Endodermal cell (in vitro differentiated cells): ENCODE measurements at regions not wholly inside any gene's neighbourhood (a gene's known extent, or its start where the extent isn't known, plus 50 kb on each side); places are given as distances from the start of the nearest gene placed in this dataset.

ENCODE experiments used
- DNase-seq: peaks from one replicate; pipeline ENCODE4 v3.0.0-alpha.2; 2017
- H3K27ac ChIP-seq: 2 replicates; pipeline ENCODE4 v1.5.1; 2013; ENCODE audit warnings: mild to moderate bottlenecking, low read depth, low read length, moderate library complexity
- H3K27me3 ChIP-seq: 2 replicates; pipeline ENCODE4 v1.6.1; 2013; ENCODE audit warnings: mild to moderate bottlenecking, low read length, moderate library complexity; ENCODE audit not compliant: insufficient read depth, control insufficient read depth, poor library complexity, severe bottlenecking
- H3K36me3 ChIP-seq: 2 replicates; pipeline ENCODE4 v1.7.0; 2013; ENCODE audit warnings: mild to moderate bottlenecking, low read length, moderate library complexity; ENCODE audit not compliant: control insufficient read depth, insufficient read depth
- H3K4me1 ChIP-seq: one replicate; pipeline ENCODE4 v1.7.0; 2013; ENCODE audit warnings: low read length; ENCODE audit not compliant: control insufficient read depth, insufficient read depth
- H3K4me3 ChIP-seq: 2 replicates; pipeline ENCODE4 v1.5.1; 2013; ENCODE audit warnings: mild to moderate bottlenecking, low read length, moderate library complexity
- H3K9ac ChIP-seq: 2 replicates; pipeline ENCODE4 v1.6.1; 2013; ENCODE audit warnings: mild to moderate bottlenecking, low read length, moderate library complexity; ENCODE audit not compliant: poor library complexity, severe bottlenecking; ENCODE audit errors: extremely low read depth
- H3K9me3 ChIP-seq: 2 replicates; pipeline ENCODE4 v1.6.1; 2013; ENCODE audit warnings: mild to moderate bottlenecking, low read length, moderate library complexity; ENCODE audit not compliant: control insufficient read depth
- H3K27ac Mint-ChIP-seq: 2 replicates; pipeline ENCODE4 v1.8.0; 2020; ENCODE audit warnings: mixed read lengths
- H3K27me3 Mint-ChIP-seq: 2 replicates; pipeline ENCODE4 v1.8.0; 2021; ENCODE audit warnings: mild to moderate bottlenecking, mixed read lengths; ENCODE audit not compliant: insufficient read depth
- H3K36me3 Mint-ChIP-seq: 2 replicates; pipeline ENCODE4 v1.8.0; 2020; ENCODE audit warnings: low read depth, mixed read lengths
- H3K4me1 Mint-ChIP-seq: 2 replicates; pipeline ENCODE4 v1.8.0; 2020; ENCODE audit warnings: mixed read lengths
- H3K4me3 Mint-ChIP-seq: 2 replicates; pipeline ENCODE4 v1.8.0; 2020; ENCODE audit warnings: mild to moderate bottlenecking, moderate library complexity, mixed read lengths
- H3K9me3 Mint-ChIP-seq: 2 replicates; pipeline ENCODE4 v1.8.0; 2020; ENCODE audit warnings: mild to moderate bottlenecking, mixed read lengths
- CTCF ChIP-seq: fragments of 200-600 bp; sonication (generic); conservative IDR thresholded peaks from 2 replicates; pipeline ENCODE4 v1.5.0; 2021; ENCODE audit warnings: antibody characterized with exemption, mild to moderate bottlenecking
- WGBS, 2 experiments: methylation state at CpG; one replicate each; pipeline versions ENCODE4 v1.1.5 to v1.1.7; 2013; ENCODE audit warnings: missing lambda C conversion rate in 2 of 2, mixed read lengths in 1 of 2; ENCODE audit not compliant: insufficient coverage in 1 of 2, insufficient read length in 1 of 2; 5-methylcytosine and 5-hydroxymethylcytosine counted together

GRCh38 chr17:69800870-69801269 lies 274.2 kb upstream of the KCNJ16 start:
- H3K27ac Mint-ChIP-seq, result no peak overlapping the region
- 92% methylated on average over 3 of the region's 3 CpGs; no CpG with 5 or more reads in 1 of the 2 experiments for WGBS, 2 experiments

GRCh38 chr17:69801368-69801767 lies 273.7 kb upstream of the KCNJ16 start:
- 84 to 88% methylated on average over 3 of the region's 3 CpGs for WGBS, 2 experiments
- H3K9me3 Mint-ChIP-seq, result no peaks in the 10 kb centered on the region
- H3K36me3 Mint-ChIP-seq, result no peaks in the 10 kb centered on the region
- Histone ChIP-seq H3K27ac (no peak overlapping the region), H3K27me3 (no peaks in the 10 kb centered on the region), H3K9me3 (no peaks in the 10 kb centered on the region), H3K4me1 (no peaks in the 10 kb centered on the region), H3K4me3 (no peak overlapping the region), H3K9ac (no peak overlapping the region), H3K36me3 (no peaks in the 10 kb centered on the region)
- peaks cover 2% of the 10 kb centered on the region for H3K4me1 Mint-ChIP-seq
- H3K4me3 Mint-ChIP-seq, result no peak overlapping the region
- H3K27me3 Mint-ChIP-seq, result no peaks in the 10 kb centered on the region
- no peak for DNase-seq
- no peak for TF ChIP-seq CTCF
- no peak overlapping the region for H3K27ac Mint-ChIP-seq

More at GRCh38 chr17:69800870-69801269, 274.2 kb upstream of the KCNJ16 start:
- Histone ChIP-seq H3K9me3 (no peaks in the 10 kb centered on the region), H3K4me1 (no peaks in the 10 kb centered on the region), H3K36me3 (no peaks in the 10 kb centered on the region), H3K9ac (no peak overlapping the region), H3K27ac (no peak overlapping the region), H3K27me3 (no peaks in the 10 kb centered on the region), H3K4me3 (no peak overlapping the region)
- Mint-ChIP-seq H3K27me3 (no peaks in the 10 kb centered on the region), H3K4me3 (no peak overlapping the region), H3K4me1 (peaks cover 2% of the 10 kb centered on the region), H3K9me3 (no peaks in the 10 kb centered on the region), H3K36me3 (no peaks in the 10 kb centered on the region)
- DNase-seq, result no peak
- TF ChIP-seq CTCF, result no peak

- Mint-ChIP-seq H3K27ac (no peak overlapping the region), H3K27me3 (no peaks in the 10 kb centered on the region), H3K4me3 (no peak overlapping the region), H3K36me3 (no peaks in the 10 kb centered on the region), H3K9me3 (no peaks in the 10 kb centered on the region), H3K4me1 (peaks cover 2% of the 10 kb centered on the region)
- peak; percentile 80 for DNase-seq
- Histone ChIP-seq H3K36me3 (no peaks in the 10 kb centered on the region), H3K9ac (no peak overlapping the region), H3K27ac (no peak overlapping the region), H3K4me1 (no peaks in the 10 kb centered on the region), H3K9me3 (no peaks in the 10 kb centered on the region), H3K4me3 (no peak overlapping the region), H3K27me3 (no peaks in the 10 kb centered on the region)
- 86% methylated on average over 5 of the region's 5 CpGs; no CpG with 5 or more reads in 1 of the 2 experiments for WGBS, 2 experiments
- peak; percentile 47 for TF ChIP-seq CTCF
Observed at GRCh38 chr17:69802045-69802740, 272.8 kb upstream of the KCNJ16 start.
